Subcutaneous abdominal adipose tissue (tissue), 5 donors: ENCODE measurements at regions not wholly inside any gene's neighbourhood (a gene's known extent, or its start where the extent isn't known, plus 50 kb on each side); places are given as distances from the start of the nearest gene placed in this dataset.
A peak's percentile ranks its signal among the peaks of the same experiment; 100 is the strongest.
"Not testable (repeated sequence)": the region's sequence is repeated elsewhere in the genome, so short reads cannot be mapped to it uniquely, and the experiment has no call there.

Experiments used
- H3K27ac ChIP-seq: one replicate; pipeline ENCODE4 v1.7.0; 2013; ENCODE audit warnings: low read depth, mild to moderate bottlenecking, inconsistent platforms, low read length, moderate library complexity
- H3K27me3 ChIP-seq, 5 donors: one replicate each; pipeline ENCODE4 v1.7.0; 2013; ENCODE audit warnings: low read length in 5 of 5, inconsistent platforms in 1 of 5; ENCODE audit not compliant: control insufficient read depth in 5 of 5, insufficient read depth in 4 of 5
- H3K36me3 ChIP-seq, 5 donors: one replicate each; pipeline ENCODE4 v1.7.0; 2013; ENCODE audit warnings: low read length in 5 of 5; ENCODE audit not compliant: control insufficient read depth in 5 of 5, insufficient read depth in 5 of 5
- H3K4me1 ChIP-seq, 5 donors: one replicate each; pipeline ENCODE4 v1.7.0; 2013; ENCODE audit warnings: low read length in 5 of 5, mild to moderate bottlenecking in 3 of 5, moderate library complexity in 1 of 5; ENCODE audit not compliant: control insufficient read depth in 5 of 5, insufficient read depth in 5 of 5
- H3K4me3 ChIP-seq, 5 donors: one replicate each; pipeline ENCODE4 v1.7.0; 2013; ENCODE audit warnings: low read length in 5 of 5, low read depth in 1 of 5
- H3K9ac ChIP-seq, 5 donors: one replicate each; pipeline ENCODE4 v1.7.0; 2013; ENCODE audit warnings: low read length in 5 of 5, mild to moderate bottlenecking in 4 of 5, moderate library complexity in 3 of 5
- H3K9me3 ChIP-seq, 5 donors: one replicate each; pipeline ENCODE4 v1.7.0; 2013; ENCODE audit warnings: low read length in 5 of 5; ENCODE audit not compliant: control insufficient read depth in 5 of 5
- donor health status: healthy.
- donor health status: healthy.
- donor health status: healthy.
- donor health status: healthy.
- donor health status: healthy.

DNA sequence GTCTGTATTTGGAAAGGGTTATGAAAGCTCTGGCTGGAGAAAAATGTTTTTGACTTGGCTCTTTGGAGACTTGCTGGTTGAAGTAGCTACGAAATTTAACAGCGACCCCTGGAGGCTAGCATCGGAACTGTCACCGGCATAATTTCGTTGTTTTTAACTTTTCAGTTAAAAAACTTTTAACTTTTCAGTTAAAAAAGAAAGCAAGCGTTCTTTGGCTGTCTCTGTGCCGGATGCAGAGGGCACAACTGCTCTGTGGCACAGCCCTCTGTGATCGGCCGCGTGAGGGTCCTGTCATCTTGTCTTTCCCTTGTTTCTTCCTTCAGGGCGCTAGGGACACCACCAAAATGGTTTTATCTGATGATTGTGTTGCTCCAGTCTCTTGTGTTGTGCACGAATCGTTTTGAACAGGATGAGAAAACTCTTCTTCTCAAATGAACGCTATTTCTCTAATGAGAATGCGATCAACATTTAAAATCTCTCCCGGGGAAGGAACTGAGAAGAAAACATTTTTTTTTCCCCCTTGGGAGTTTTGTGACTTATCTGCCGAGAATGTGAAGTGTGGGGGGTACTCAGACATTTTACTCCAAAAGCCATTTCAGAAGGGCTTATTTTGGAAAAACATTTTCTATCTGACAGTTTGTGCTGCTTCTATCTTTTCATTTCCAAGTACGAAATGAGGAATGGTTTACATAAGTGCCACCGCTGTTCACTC lies 57.1 kb downstream of the ADCYAP1 start:
- H3K27ac ChIP-seq, result no peak overlapping the region

DNA sequence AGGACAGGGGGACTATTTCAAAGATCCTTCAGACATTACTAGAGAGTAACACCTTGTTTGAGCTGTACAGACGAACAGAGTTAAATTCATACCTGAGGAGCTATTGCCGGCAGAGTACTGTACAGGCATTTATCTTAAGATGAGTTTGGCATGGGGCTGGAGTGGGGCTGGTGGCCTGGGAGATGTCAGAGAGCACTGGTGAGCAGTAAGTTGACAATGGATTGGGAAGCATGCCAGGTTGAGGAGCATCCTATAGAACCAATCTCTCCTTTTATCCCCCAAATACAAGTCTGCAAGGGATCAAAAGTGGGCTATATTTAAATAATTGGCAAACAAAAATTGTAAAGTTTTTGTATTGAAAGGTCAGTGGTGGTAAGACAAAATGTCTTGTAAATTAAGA lies 58.6 kb downstream of the ADCYAP1 start:
- no peak overlapping the region for H3K4me3 ChIP-seq
- H3K36me3 ChIP-seq, result no peaks in the 10 kb centered on the region
- no peak overlapping the region for H3K9ac ChIP-seq
- no peaks in the 10 kb centered on the region for H3K9me3 ChIP-seq
- H3K27me3 ChIP-seq, result peaks cover 0 to 3% (median 0%) of the 10 kb centered on the region in 5 donors
- H3K27ac ChIP-seq, result no peak overlapping the region
- H3K4me1 ChIP-seq, result peaks cover 0 to 9% (median 6%) of the 10 kb centered on the region in 5 donors

More for the DNA sequence above, 57.1 kb downstream of the ADCYAP1 start:
- Histone ChIP-seq H3K9ac (peak overlapping the region in 4 of 5 donors; percentile 41 to 70 (median 64)), H3K4me1 (peaks cover 0 to 9% (median 6%) of the 10 kb centered on the region in 5 donors), H3K27me3 (peaks cover 0 to 3% (median 0%) of the 10 kb centered on the region in 5 donors), H3K4me3 (peak overlapping the region; percentile 36 to 79 (median 61)), H3K36me3 (no peaks in the 10 kb centered on the region), H3K9me3 (no peaks in the 10 kb centered on the region)

DNA sequence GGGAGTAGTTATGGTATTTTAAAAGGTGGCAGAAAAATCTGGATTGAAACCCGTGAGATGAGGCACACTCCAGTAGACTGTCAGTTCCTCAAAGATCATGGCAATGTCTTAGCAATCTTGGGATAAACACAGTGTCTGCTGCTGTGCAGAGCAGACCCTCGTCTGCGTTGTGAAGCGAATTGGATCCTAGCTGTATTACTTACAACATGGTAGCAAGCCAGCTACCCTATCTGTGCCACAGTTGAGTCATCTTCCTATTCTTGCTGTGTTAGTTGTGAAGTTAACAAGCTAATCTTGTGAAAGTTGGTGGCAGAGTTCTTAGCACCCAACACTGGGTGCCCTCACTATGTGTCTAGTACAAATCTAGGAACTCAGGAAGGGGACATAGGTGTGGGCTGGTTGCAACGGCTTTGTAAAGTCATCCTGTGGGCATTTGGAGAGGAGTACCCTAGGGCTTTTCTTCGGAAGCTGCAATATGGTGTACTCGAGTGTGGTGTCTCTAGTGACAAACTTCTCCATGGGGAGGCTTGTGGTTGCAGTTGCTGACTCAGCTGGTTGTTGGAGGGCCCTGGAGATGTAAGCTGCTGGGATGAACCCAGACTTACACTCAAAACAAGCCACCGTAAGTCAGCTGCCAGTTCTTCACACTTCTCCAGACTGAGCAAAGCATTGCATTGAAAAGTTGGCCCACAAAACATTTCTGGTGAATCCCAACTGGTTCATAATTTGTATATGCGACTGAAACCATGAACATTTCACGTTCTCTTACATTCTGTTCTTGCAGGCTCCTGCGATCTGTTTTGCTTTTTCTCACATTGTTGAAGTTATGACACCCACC lies 61.5 kb downstream of the ADCYAP1 start:
- no peak overlapping the region for H3K4me3 ChIP-seq
- no peaks in the 10 kb centered on the region for H3K9me3 ChIP-seq
- H3K27me3 ChIP-seq, result no peaks in the 10 kb centered on the region
- no peak overlapping the region for H3K9ac ChIP-seq
- H3K27ac ChIP-seq, result no peak overlapping the region
- H3K4me1 ChIP-seq, result peaks cover 0 to 9% (median 6%) of the 10 kb centered on the region in 5 donors
- no peaks in the 10 kb centered on the region for H3K36me3 ChIP-seq

DNA sequence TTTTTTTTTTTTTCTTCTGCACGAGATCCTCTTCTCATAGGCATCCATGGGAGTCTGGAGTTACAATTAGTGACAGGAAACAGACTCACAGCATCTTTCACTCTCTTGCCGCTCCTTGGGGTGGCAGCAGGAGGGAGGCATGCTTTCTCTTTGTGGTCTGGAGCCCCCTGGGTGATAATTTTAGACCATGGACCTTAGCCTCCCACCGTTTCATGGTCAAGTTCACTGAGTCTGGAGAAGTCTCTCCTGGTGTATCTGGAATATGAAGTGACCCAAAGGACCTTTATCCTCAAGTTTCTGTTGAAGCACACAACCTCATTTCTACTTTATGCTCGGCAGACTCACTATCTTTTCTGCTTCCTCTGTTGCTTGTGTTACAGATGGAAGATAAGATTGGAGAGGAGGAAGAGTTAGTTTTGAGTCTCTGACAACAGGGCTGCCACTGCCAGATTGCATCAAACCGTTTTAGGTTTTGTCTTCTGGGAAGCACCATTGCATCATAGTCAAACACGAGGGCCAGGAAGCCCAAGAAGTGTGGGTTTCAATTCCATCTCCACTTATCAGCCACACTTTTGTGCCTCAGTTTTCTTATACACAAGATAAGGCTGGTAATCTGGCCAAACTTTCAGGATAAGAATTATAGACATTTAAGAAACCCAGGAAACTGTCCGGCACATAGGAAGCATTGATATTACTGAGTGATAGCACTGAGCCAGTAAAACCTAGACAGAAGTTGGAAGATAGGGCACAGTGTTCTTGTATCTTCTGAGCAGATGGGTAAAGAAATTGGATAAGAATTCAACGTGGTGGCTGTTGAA lies 62.3 kb downstream of the ADCYAP1 start:
- no peaks in the 10 kb centered on the region for H3K9me3 ChIP-seq
- H3K9ac ChIP-seq, result no peak overlapping the region
- no peaks in the 10 kb centered on the region for H3K36me3 ChIP-seq
- H3K27ac ChIP-seq, result no peak overlapping the region
- no peak overlapping the region for H3K4me3 ChIP-seq
- no peaks in the 10 kb centered on the region for H3K27me3 ChIP-seq
- H3K4me1 ChIP-seq, result peaks cover 0 to 3% (median 2%) of the 10 kb centered on the region in 5 donors

DNA sequence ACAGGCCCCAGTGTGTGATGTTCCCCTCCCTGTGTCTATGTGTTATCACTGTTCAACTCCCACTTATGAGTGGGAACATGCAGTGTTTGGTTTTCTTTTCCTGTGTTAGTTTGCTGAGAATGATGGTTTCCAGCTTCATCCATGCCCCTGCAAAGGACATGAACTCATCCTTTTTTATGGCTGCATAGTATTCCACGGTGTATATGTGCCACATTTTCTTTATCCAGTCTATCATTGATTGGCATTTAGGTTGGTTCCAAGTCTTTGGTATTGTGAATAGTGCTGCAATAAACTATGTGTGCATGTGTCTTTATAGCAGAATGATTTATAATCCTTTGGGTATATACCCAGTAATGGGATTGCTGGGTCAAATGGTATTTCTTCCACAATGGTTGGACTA lies 64.2 kb downstream of the ADCYAP1 start:
- H3K4me1 ChIP-seq, H3K4me3 ChIP-seq, H3K9me3 ChIP-seq, H3K9ac ChIP-seq, H3K36me3 ChIP-seq, H3K27ac ChIP-seq, H3K27me3 ChIP-seq: not testable (repeated sequence)

DNA sequence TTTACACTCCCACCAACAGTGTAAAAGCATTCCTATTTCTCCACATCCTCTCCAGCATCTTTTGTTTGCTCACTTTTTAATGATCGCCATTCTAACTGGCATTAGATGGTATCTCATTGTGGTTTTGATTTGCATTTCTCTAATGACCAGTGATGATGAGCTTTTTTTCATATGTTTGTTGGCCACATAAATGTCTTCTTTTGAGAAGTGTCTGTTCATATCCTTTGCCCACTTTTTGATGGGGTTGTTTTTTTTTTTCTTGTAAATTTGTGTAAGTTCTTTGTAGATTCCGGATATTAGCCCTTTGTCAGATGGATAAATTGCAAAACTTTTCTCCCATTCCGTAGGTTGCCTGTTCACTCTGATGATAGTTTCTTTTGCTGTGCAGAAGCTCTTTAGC lies 64.6 kb downstream of the ADCYAP1 start:
- not testable (repeated sequence) for H3K27me3 ChIP-seq, H3K9me3 ChIP-seq

DNA sequence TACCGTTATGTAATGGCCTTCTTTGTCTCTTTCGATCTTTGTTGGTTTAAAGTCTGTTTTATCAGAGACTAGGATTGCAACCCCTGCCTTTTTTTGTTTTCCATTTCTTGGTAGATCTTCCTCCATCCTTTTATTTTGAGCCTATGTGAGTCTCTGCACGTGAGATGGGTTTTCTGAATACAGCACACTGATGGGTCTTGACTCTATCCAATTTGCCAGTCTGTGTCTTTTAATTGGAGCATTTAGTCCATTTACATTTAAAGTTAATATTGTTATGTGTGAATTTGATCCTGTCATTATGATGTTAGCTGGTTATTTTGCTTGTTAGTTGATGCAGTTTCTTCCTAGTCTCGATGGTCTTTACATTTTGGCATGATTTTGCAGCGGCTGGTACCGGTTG lies 69.9 kb downstream of the ADCYAP1 start:
- not testable (repeated sequence) for H3K4me1 ChIP-seq, H3K27ac ChIP-seq, H3K27me3 ChIP-seq, H3K36me3 ChIP-seq, H3K4me3 ChIP-seq, H3K9ac ChIP-seq, H3K9me3 ChIP-seq

More for the DNA sequence above, 64.6 kb downstream of the ADCYAP1 start:
- H3K27ac ChIP-seq, H3K4me1 ChIP-seq, H3K4me3 ChIP-seq, H3K36me3 ChIP-seq, H3K9ac ChIP-seq: not testable (repeated sequence)

DNA sequence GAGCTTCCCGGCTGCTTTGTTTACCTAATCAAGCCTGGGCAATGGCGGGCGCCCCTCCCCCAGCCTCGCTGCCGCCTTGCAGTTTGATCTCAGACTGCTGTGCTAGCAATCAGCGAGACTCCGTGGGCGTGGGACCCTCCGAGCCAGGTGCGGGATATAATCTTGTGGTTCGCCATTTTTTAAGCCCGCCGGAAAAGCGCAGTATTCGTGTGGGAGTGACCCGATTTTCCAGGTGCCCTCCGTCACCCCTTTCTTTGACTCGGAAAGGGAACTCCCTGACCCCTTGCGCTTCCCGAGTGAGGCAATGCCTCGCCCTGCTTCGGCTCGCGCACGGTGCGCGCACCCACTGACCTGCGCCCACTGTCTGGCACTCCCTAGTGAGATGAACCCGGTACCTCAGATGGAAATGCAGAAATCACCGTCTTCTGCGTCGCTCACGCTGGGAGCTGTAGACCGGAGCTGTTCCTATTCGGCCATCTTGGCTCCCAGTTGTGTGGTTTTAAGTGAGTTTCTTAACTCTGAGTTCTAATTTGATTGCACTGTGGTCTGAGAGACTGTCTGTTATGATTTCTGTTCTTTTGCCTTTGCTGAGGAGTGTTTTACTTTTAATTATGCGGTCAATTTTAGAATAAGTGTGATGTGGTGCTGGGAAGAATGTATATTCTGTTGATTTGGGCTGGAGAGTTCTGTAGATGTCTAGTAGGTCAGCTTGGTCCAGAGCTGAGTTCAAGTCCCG lies 71.9 kb downstream of the ADCYAP1 start:
- not testable (repeated sequence) for H3K4me3 ChIP-seq, H3K9ac ChIP-seq, H3K27ac ChIP-seq, H3K36me3 ChIP-seq, H3K27me3 ChIP-seq, H3K4me1 ChIP-seq
- peaks cover 0 to 13% (median 0%) of the 10 kb centered on the region in 5 donors for H3K9me3 ChIP-seq

DNA sequence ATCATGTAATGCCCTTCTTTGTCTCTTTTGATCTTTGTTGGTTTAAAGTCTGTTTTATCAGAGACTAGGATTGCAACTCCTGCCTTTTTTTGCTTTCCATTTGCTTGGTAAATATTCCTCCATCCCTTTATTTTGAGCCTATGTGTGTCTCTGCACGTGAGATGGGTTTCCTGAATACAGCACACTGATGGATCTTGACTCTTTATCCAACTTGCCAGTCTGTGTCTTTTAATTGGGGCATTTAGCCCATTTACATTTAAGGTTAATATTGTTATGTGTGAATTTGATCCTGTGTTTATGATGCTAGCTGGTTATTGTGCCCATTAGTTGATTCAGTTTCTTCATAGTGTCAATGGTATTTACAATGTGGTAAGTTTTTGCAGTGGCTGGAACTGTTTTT lies 72.7 kb downstream of the ADCYAP1 start:
- H3K36me3 ChIP-seq, H3K4me3 ChIP-seq, H3K4me1 ChIP-seq, H3K27ac ChIP-seq, H3K27me3 ChIP-seq, H3K9ac ChIP-seq: not testable (repeated sequence)
- H3K9me3 ChIP-seq, result peaks cover 0 to 13% (median 0%) of the 10 kb centered on the region in 5 donors
